LNCaP clone FGC (cell line): ENCODE measurements at regions not wholly inside any gene's neighbourhood (a gene's known extent, or its start where the extent isn't known, plus 50 kb on each side); places are given as distances from the start of the nearest gene placed in this dataset.
"Not testable (repeated sequence)": the region's sequence is repeated elsewhere in the genome, so short reads cannot be mapped to it uniquely, and the experiment has no call there.

Experiments
- DNase-seq: peaks from one replicate; pipeline ENCODE4 v3.0.0-alpha.2; 2011; ENCODE audit warnings: low read depth
- H3K4me3 ChIP-seq: 2 replicates; pipeline ENCODE4 v1.5.1; 2011; ENCODE audit warnings: mild to moderate bottlenecking, low read depth, low read length, control low read depth
- TF ChIP-seq, protein P1 (sequence below): IDR thresholded peaks from 2 replicates; pipeline ENCODE4 v1.5.1; 2012; ENCODE audit warnings: mild to moderate bottlenecking; ENCODE audit not compliant: control insufficient read depth, insufficient read depth; ENCODE audit errors: extremely low read depth

DNA sequence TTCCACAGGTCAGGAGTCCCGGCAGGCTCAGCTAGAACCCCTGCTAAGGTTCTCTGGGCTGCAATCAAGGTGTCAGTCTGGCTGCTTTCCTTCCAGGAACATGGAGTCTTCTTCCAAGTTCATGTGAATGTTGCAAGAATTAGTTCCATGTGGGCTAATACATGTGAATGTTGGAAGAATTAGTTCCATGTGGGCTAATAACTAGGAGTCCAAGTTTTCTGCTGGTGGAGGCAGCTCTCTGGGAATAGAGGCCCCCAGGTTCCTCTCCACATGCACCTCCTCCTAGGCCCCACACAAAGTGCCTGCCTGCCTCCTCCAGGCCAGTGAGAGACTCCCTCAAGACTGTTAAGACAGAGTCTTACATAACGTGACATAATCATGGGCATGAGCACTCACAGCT, 140.8 kb upstream of the SLC35G4 start:
- TF ChIP-seq, protein P1, sequence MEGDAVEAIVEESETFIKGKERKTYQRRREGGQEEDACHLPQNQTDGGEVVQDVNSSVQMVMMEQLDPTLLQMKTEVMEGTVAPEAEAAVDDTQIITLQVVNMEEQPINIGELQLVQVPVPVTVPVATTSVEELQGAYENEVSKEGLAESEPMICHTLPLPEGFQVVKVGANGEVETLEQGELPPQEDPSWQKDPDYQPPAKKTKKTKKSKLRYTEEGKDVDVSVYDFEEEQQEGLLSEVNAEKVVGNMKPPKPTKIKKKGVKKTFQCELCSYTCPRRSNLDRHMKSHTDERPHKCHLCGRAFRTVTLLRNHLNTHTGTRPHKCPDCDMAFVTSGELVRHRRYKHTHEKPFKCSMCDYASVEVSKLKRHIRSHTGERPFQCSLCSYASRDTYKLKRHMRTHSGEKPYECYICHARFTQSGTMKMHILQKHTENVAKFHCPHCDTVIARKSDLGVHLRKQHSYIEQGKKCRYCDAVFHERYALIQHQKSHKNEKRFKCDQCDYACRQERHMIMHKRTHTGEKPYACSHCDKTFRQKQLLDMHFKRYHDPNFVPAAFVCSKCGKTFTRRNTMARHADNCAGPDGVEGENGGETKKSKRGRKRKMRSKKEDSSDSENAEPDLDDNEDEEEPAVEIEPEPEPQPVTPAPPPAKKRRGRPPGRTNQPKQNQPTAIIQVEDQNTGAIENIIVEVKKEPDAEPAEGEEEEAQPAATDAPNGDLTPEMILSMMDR, result no peak

DNA sequence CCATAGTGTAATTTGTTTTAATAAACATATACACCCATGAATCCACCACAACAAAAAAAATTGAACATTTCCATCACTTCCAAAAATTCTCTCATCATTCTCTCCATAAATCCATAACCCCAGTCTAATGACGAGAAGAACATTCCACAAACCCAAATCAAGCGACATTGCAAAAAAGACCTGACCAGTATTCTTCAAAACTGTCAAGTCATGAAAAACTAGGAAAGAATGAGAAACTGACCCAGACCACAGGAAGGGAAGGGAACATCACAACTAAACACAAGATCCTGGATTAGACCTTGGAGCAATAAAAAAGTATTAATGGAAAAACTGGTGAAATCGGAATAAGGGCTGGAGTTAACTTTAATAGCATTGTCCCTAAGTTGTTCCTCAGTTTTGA, 141.3 kb upstream of the SLC35G4 start:
- H3K4me3 ChIP-seq, result no peak overlapping the region
- DNase-seq, result no peak
- TF ChIP-seq, protein P1, result no peak

More for the DNA sequence above, 140.8 kb upstream of the SLC35G4 start:
- DNase-seq, result no peak
- no peak overlapping the region for H3K4me3 ChIP-seq

DNA sequence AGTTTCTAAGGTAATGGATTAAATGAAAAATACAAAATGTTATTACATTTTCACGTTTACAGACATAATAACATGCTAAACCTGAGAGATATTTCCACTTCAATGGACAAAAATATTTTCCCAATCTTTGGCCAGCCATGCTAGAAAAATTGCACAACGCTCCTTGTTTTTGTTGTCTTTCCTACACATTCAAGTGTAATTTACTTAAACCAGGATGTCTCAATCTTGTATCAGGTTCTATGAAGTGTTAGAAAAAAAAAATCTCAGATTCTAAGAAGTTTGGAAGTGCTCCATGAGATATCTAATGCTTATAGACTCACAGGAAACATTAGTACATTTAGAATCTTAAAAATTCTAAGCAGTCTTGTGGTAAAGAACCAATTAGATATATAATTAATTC, 141.8 kb upstream of the SLC35G4 start:
- TF ChIP-seq, protein P1, result no peak
- DNase-seq, result no peak
- H3K4me3 ChIP-seq, result no peak overlapping the region

DNA sequence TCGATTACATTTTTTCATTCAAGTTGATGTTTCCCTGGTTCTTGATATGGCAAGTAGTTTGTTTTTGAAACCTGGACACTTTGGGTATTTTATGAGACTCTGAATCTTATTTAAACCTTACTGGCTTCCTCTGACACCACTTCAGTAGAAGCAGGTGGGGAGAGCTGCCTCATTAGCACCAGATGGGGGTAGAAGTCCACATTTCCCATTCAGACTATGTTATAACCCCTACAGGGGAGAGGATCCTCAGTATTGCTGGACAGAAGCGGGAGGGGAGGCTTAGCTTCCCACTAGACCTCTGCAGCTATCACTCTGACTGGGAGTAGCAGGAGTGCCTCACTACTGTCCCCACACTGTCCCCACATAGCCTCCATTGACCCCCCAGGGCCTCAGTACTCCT, 145.3 kb upstream of the SLC35G4 start:
- TF ChIP-seq, protein P1, result no peak
- no peak for DNase-seq
- no peak overlapping the region for H3K4me3 ChIP-seq

DNA sequence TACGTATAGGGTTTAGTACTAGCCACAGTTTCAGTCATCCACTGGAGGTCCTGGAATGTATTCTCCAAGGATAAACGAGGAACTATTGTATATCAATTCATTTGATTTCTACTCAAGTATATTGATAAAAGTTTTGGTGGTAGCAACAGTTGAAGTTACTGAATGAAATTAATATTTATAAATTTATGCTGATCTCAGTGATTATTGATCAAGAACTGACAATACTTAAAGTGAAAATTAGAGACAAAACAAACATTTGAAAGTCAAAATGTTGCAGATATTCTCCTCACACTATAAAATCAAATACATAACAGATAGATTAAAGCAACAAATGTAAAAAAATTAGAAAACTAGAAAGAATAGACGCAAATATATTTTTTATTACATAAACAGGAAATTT, 150.9 kb upstream of the SLC35G4 start:
- TF ChIP-seq, protein P1, result no peak
- DNase-seq, result no peak
- H3K4me3 ChIP-seq, result no peak overlapping the region

DNA sequence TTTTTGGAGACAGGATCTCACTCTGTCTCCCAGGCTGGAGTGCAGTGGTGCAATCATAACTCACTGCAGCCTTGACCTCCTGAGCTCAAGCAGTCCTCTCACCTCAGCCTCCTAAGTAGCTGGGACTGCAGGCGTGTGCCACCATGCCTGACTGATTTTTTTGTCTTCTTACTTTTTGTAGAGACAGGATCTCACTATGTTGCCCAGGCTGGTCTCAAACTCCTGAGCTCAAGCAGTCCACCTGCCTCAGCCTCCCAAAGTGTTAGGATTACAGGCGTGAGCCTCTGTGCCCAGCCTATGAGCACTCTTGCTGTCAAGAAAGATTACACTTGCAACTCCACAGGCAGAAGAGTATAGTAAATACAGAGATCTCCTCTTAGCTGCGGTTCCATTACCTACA, 151.5 kb upstream of the SLC35G4 start:
- not testable (repeated sequence) for DNase-seq, H3K4me3 ChIP-seq

DNA sequence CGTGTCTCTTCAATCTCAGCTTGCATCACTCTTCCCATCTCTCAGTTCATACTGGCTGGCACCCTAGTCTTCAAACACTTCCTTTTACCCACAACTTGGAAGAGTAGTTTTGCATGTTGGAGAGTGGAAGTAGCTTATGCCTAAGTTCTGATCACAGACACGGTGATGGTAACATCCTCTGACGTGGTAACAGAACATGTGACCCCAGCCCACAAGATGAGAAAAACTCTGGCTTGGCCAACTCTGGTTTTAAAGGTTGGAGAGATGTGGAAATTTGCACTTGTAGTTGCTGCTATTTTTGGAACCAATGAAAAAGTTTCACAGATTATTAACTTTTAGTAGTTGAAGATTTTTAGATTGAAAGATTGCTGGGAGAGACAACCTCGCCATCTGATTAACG, 155.4 kb upstream of the SLC35G4 start:
- H3K4me3 ChIP-seq, result no peak overlapping the region
- DNase-seq, result no peak
- TF ChIP-seq, protein P1, result no peak

DNA sequence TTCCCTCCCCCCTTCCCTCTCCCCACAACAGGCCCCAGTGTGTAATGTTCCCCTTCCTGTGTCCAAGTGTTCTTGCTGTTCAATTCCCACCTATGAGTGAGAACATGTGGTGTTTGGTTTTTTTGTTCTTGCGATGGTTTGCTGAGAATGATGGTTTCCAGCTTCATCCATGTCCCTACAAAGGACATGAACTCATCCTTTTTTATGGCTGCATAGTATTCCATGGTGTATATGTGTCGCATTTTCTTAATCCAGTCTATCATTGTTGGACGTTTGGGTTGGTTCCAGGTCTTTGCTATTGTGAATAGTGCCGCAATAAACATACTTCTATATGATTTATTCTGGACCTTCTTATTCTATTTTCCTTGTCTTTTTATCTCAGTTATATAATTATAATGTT, 165.2 kb upstream of the SLC35G4 start:
- H3K4me3 ChIP-seq, DNase-seq: not testable (repeated sequence)
